ENCODE measurements at regions not wholly inside any gene's neighbourhood (a gene's known extent, or its start where the extent isn't known, plus 50 kb on each side); places are given as distances from the start of the nearest gene placed in this dataset.

DNA sequence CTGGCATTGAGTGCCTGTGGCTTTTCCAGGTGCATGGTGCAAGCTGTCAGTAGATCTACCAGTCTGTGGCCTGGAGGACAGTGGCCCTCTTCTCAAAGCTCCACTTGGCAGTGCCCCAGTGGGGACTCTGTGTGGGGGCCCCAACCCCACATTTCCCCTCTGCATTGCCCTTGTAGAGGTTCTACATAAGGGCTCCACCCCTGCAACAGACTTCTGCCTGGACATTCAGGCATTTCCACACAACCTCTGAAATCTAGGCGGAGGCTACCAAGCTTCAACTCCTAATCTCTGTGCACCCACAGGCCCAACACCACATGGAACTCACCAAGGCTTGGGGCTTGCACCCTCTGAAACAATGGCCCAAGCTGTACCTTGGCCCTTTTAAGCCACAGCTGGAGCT, 102.7 kb upstream of the PLEKHG7 start:
- TF ChIP-seq EZH2 (IDR thresholded peaks at IDR 0.05) (no peak), POLR2AphosphoS5 (IDR thresholded peaks at IDR 0.05; ENCODE audit: borderline replicate concordance, low read depth, low read length) (no peak)
